Neural progenitor cell (in vitro differentiated cells): ENCODE measurements at regions not wholly inside any gene's neighbourhood (a gene's known extent, or its start where the extent isn't known, plus 50 kb on each side); places are given as distances from the start of the nearest gene placed in this dataset.

Experiments used
- DNase-seq: peaks from one replicate; pipeline ENCODE4 v3.0.0-alpha.2; 2016; ENCODE audit warnings: low spot score
- H2AFZ ChIP-seq: fragments of 200-600 bp; sonication (generic); replicated peaks from 2 replicates; pipeline ENCODE4 v1.6.1; 2016; ENCODE audit warnings: antibody characterized with exemption
- H3F3A ChIP-seq: fragments of 200-600 bp; sonication (generic); 2 replicates; pipeline ENCODE4 v1.6.1; 2016; ENCODE audit warnings: antibody characterized with exemption, low read depth
- H3K27ac ChIP-seq: fragments of 200-600 bp; sonication (generic); 2 replicates; pipeline ENCODE4 v1.5.1; 2016; ENCODE audit warnings: mild to moderate bottlenecking
- H3K27me3 ChIP-seq: fragments of 200-600 bp; sonication (generic); 2 replicates; pipeline ENCODE4 v1.6.1; 2016; ENCODE audit warnings: mild to moderate bottlenecking, moderate library complexity
- H3K36me3 ChIP-seq: fragments of 200-600 bp; sonication (generic); 2 replicates; pipeline ENCODE4 v1.5.1; 2016
- H3K4me1 ChIP-seq: fragments of 200-600 bp; sonication (generic); 2 replicates; pipeline ENCODE4 v1.6.1; 2016; ENCODE audit warnings: mixed run types
- H3K4me2 ChIP-seq: fragments of 200-600 bp; sonication (generic); 2 replicates; pipeline ENCODE4 v1.6.1; 2016
- H3K4me3 ChIP-seq: fragments of 200-600 bp; sonication (generic); 2 replicates; pipeline ENCODE4 v1.5.1; 2016
- H3K79me2 ChIP-seq: fragments of 200-600 bp; sonication (generic); 2 replicates; pipeline ENCODE4 v1.6.1; 2016; ENCODE audit warnings: low read depth
- H3K9ac ChIP-seq: fragments of 200-600 bp; sonication (generic); 2 replicates; pipeline ENCODE4 v1.6.1; 2016
- H3K9me3 ChIP-seq: fragments of 200-600 bp; sonication (generic); 2 replicates; pipeline ENCODE4 v1.5.1; 2016; ENCODE audit warnings: low read depth
- H4K20me1 ChIP-seq: fragments of 200-600 bp; sonication (generic); 2 replicates; pipeline ENCODE4 v1.6.1; 2016; ENCODE audit warnings: low read depth
- H3K27ac Mint-ChIP-seq: 3 replicates; pipeline ENCODE4 v1.8.0; 2021; ENCODE audit warnings: mixed read lengths
- H3K27me3 Mint-ChIP-seq: 2 replicates; pipeline ENCODE4 v1.8.0; 2022; ENCODE audit warnings: low read depth, mild to moderate bottlenecking, inconsistent platforms, moderate library complexity, mixed read lengths; ENCODE audit not compliant: insufficient read depth
- H3K36me3 Mint-ChIP-seq: 3 replicates; pipeline ENCODE4 v1.8.0; 2021; ENCODE audit warnings: mixed read lengths
- H3K4me1 Mint-ChIP-seq: 3 replicates; pipeline ENCODE4 v1.8.0; 2021; ENCODE audit warnings: mixed read lengths
- H3K4me3 Mint-ChIP-seq: 3 replicates; pipeline ENCODE4 v1.8.0; 2021; ENCODE audit warnings: mild to moderate bottlenecking, moderate library complexity, mixed read lengths
- H3K9me3 Mint-ChIP-seq: 3 replicates; pipeline ENCODE4 v1.8.0; 2020; ENCODE audit warnings: mixed read lengths
- EZH2 ChIP-seq: fragments of 200-600 bp; sonication (generic); IDR thresholded peaks from 2 replicates; pipeline ENCODE4 v1.6.1; 2017; ENCODE audit warnings: antibody characterized with exemption, mild to moderate bottlenecking, moderate library complexity
- EZH2phosphoT487 ChIP-seq: fragments of 200-600 bp; sonication (generic); IDR thresholded peaks from 2 replicates; pipeline ENCODE4 v1.6.1; 2017; ENCODE audit warnings: antibody characterized with exemption
- TF ChIP-seq, protein P1 (sequence below): fragments of 200-600 bp; sonication (generic); IDR thresholded peaks from 2 replicates; pipeline ENCODE4 v1.5.1; 2017; ENCODE audit warnings: antibody characterized with exemption, mild to moderate bottlenecking

- Histone ChIP-seq H3K79me2 (no peaks in the 10 kb centered on the region), H3K4me3 (no peak overlapping the region), H3K27ac (no peak overlapping the region), H2AFZ (no peak overlapping the region), H3K36me3 (no peaks in the 10 kb centered on the region), H3K9ac (no peak overlapping the region), H3K4me1 (no peaks in the 10 kb centered on the region), H3K27me3 (no peaks in the 10 kb centered on the region), H4K20me1 (no peaks in the 10 kb centered on the region), H3K9me3 (no peaks in the 10 kb centered on the region), H3F3A (no peaks in the 10 kb centered on the region), H3K4me2 (no peak overlapping the region)
- Mint-ChIP-seq H3K27me3 (no peaks in the 10 kb centered on the region), H3K27ac (no peak overlapping the region), H3K9me3 (peaks cover 26% of the 10 kb centered on the region), H3K36me3 (no peaks in the 10 kb centered on the region), H3K4me1 (no peaks in the 10 kb centered on the region), H3K4me3 (no peak overlapping the region)
- no peak for DNase-seq
- TF ChIP-seq EZH2 = no peak
- no peak for TF ChIP-seq EZH2phosphoT487
- TF ChIP-seq, protein P1, sequence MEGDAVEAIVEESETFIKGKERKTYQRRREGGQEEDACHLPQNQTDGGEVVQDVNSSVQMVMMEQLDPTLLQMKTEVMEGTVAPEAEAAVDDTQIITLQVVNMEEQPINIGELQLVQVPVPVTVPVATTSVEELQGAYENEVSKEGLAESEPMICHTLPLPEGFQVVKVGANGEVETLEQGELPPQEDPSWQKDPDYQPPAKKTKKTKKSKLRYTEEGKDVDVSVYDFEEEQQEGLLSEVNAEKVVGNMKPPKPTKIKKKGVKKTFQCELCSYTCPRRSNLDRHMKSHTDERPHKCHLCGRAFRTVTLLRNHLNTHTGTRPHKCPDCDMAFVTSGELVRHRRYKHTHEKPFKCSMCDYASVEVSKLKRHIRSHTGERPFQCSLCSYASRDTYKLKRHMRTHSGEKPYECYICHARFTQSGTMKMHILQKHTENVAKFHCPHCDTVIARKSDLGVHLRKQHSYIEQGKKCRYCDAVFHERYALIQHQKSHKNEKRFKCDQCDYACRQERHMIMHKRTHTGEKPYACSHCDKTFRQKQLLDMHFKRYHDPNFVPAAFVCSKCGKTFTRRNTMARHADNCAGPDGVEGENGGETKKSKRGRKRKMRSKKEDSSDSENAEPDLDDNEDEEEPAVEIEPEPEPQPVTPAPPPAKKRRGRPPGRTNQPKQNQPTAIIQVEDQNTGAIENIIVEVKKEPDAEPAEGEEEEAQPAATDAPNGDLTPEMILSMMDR = no peak
Measured at GRCh38 chr5:104189909-104190308, 627.3 kb upstream of the NUDT12 start.

DNA sequence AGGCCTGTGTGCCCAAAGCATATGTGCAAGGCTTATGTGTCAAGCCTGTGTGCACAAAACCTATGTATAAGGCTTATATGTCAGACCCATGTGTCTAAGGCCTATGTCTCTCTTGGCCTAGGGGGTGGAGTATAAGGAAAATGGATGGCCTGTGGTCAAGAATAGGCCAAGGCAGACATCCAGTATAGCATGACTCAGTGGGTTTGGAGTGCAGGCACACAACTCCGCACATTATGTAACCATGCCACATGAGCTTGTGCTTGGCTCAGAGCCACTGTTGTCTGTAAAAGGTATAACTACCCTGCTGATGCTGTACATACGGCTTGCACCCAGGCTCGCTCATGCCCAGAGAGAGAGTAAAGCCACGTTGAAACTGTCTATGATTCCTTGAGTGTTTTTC, 626.4 kb upstream of the NUDT12 start:
- Histone ChIP-seq H3K79me2 (no peaks in the 10 kb centered on the region), H3K9ac (no peak overlapping the region), H3F3A (no peaks in the 10 kb centered on the region), H3K9me3 (no peaks in the 10 kb centered on the region), H2AFZ (no peak overlapping the region), H3K4me1 (no peaks in the 10 kb centered on the region), H3K36me3 (no peaks in the 10 kb centered on the region), H3K4me3 (no peak overlapping the region), H3K4me2 (no peak overlapping the region), H3K27me3 (no peaks in the 10 kb centered on the region), H3K27ac (no peak overlapping the region), H4K20me1 (no peaks in the 10 kb centered on the region)
- Mint-ChIP-seq H3K36me3 (no peaks in the 10 kb centered on the region), H3K27ac (no peak overlapping the region), H3K9me3 (peaks cover 26% of the 10 kb centered on the region), H3K27me3 (no peaks in the 10 kb centered on the region), H3K4me3 (no peak overlapping the region), H3K4me1 (no peaks in the 10 kb centered on the region)
- no peak for DNase-seq
- no peak for TF ChIP-seq EZH2phosphoT487
- TF ChIP-seq, protein P1 = no peak
- no peak for TF ChIP-seq EZH2

DNA sequence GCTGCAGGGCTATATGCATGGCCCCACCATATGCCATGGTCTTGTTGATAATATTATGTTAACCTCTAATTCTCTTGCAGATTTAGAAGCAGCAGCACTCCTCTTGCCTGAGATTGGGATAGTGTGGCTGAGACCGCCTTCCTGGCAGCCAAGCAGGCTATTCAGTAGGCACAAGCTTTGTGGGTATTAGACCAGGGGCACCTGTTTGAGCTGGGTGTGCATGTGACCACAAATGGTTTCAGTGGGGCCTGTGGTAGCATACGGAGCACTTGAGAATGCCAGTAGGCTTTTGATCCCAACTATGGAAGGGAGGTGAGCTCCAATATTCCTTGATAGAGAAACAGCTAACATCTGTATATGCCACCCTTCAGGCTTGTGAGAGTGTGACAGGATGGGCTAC, 625.1 kb upstream of the NUDT12 start:
- Histone ChIP-seq H3K4me1 (no peaks in the 10 kb centered on the region), H4K20me1 (no peaks in the 10 kb centered on the region), H2AFZ (no peak overlapping the region), H3K4me2 (no peak overlapping the region), H3K27ac (no peak overlapping the region), H3K79me2 (no peaks in the 10 kb centered on the region), H3F3A (no peaks in the 10 kb centered on the region), H3K27me3 (no peaks in the 10 kb centered on the region), H3K9ac (no peak overlapping the region), H3K36me3 (no peaks in the 10 kb centered on the region), H3K4me3 (no peak overlapping the region), H3K9me3 (no peaks in the 10 kb centered on the region)
- H3K36me3 Mint-ChIP-seq = no peaks in the 10 kb centered on the region
- peaks cover 24% of the 10 kb centered on the region for H3K9me3 Mint-ChIP-seq
- TF ChIP-seq EZH2phosphoT487 = no peak
- TF ChIP-seq, protein P1 = no peak
- TF ChIP-seq EZH2 = no peak
- no peaks in the 10 kb centered on the region for H3K27me3 Mint-ChIP-seq
- H3K27ac Mint-ChIP-seq = no peak overlapping the region
- H3K4me3 Mint-ChIP-seq = no peak overlapping the region
- no peak for DNase-seq
- no peaks in the 10 kb centered on the region for H3K4me1 Mint-ChIP-seq
